ENCODE measurements at regions not wholly inside any gene's neighbourhood (a gene's known extent, or its start where the extent isn't known, plus 50 kb on each side); places are given as distances from the start of the nearest gene placed in this dataset.

DNA sequence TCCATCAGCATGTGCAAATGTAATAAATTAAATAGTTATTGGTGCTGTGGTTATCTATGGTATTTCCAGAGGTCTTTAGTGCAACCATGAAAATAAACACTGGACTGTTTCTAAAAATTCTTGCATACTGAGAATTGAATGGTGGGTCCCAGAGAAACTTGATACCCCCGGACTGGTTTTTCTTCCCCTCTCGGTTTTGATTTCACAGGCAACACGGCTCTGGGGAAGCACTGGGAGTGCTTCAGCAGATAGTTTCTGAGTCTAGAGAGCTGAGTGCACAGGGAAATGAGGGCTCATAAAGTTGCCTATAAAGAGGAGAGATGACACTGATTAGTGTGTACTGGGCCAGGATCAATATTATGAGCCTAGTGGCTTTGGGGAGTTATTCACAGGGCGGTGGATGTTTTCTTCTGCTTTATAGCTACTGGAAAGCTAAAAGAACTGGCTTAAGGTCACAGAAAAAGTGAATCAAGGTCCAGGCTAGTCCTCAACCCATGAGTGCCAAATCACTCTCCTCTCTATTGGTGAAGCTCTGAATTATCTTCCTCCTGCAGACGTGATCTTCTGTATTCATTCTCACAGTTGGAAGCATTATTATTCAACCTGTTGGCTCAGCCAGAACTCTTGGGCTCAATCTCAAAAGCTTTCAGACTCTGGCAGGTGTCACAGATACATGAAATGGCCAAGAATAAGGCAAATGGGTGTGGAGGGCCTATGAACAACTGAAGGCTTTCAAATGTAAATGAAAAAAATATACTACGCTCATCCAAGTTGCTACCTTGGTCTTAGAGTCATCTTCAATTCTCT, 170.2 kb upstream of the HMHB1 start:
- TF ChIP-seq, protein P1, sequence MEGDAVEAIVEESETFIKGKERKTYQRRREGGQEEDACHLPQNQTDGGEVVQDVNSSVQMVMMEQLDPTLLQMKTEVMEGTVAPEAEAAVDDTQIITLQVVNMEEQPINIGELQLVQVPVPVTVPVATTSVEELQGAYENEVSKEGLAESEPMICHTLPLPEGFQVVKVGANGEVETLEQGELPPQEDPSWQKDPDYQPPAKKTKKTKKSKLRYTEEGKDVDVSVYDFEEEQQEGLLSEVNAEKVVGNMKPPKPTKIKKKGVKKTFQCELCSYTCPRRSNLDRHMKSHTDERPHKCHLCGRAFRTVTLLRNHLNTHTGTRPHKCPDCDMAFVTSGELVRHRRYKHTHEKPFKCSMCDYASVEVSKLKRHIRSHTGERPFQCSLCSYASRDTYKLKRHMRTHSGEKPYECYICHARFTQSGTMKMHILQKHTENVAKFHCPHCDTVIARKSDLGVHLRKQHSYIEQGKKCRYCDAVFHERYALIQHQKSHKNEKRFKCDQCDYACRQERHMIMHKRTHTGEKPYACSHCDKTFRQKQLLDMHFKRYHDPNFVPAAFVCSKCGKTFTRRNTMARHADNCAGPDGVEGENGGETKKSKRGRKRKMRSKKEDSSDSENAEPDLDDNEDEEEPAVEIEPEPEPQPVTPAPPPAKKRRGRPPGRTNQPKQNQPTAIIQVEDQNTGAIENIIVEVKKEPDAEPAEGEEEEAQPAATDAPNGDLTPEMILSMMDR (IDR thresholded peaks at IDR 0.05; ENCODE audit: low read depth, low read length) = no peak
- peak; percentile 63 for DNase-seq (ENCODE audit: low read depth, low spot score)
- no peak overlapping the region for H3K4me3 ChIP-seq (ENCODE audit: low read depth, low read length)
- in situ Hi-C loops (cut with HindIII; ENCODE audit: low sequenced_read_pairs) = no loop called here

DNA sequence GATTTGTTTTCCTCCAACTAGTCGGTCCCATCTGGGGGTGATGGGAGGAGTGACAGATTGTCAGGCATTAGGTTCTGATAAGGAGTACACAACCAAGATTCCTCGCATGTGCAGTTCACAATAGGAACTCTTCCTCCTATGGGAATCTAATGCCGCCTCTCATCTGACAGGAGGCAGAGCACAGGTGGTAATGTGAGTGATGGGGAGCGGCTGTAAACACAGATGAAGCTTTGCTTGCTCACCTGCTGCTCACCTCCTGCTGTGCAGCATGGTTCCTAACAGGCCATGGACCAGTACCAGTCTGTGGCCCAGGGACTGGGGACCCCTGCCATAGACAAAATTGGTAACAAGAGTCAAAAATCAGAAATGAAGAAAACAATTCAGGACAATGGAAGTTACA, 173.3 kb upstream of the HMHB1 start:
- in situ Hi-C loops (cut with HindIII; ENCODE audit: low sequenced_read_pairs) = no loop called here
- TF ChIP-seq, protein P1 (IDR thresholded peaks at IDR 0.05; ENCODE audit: low read depth, low read length) = no peak
- H3K4me3 ChIP-seq (ENCODE audit: low read depth, low read length) = no peak overlapping the region
- no peak for DNase-seq (ENCODE audit: low read depth, low spot score)

DNA sequence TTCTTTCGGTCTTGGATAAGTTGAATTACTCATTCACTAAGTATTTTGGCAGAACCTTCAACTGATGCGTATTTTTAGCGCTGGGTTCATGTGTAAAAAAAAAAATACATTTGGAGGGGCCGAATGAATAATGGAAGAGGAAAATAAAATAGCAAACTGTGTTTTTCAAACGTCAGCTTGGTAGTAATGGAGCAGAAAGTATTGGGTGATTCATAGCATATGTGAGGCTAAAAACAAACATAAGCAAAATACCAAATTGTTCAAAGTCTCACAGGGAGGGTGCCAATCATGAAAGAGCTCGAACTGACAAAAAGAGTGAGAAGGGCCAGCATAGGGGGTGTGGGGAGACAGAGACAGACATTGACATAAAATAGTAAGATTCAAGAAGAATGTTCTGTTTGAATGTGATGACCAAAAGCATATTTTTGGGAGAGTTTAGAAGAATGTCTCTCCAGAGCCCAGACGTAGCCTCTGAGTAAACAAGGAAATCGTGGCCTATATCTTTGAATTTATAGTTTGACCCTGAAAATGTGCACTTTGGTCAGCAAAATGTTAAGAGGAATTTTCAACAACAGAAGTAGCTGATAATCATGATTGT, 174.9 kb upstream of the HMHB1 start:
- TF ChIP-seq, protein P1 (IDR thresholded peaks at IDR 0.05; ENCODE audit: low read depth, low read length) = no peak
- in situ Hi-C loops (cut with HindIII; ENCODE audit: low sequenced_read_pairs) = no loop called here
- peak; percentile 79 for DNase-seq (ENCODE audit: low read depth, low spot score)
- no peak overlapping the region for H3K4me3 ChIP-seq (ENCODE audit: low read depth, low read length)

DNA sequence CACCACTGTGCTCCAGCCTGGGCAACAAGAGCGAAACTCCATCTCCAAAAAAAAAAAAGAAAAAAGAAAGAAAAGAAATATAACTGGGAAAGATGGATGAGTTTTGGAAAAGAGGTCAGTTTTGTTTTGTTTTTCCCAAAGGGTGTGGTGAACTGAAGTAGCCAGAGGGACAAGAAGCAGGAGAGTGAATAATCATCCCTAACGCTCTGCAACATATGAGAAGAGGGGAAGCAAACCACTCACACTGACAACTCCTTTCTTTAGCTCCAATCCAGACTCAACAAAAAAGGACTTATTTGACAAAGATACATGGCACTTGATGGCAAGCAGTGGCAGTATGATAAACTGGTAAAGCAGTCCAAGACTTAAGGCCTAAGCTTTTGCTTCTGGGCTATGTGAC, 176.1 kb upstream of the HMHB1 start:
- in situ Hi-C loops (cut with HindIII; ENCODE audit: low sequenced_read_pairs) = no loop called here
- TF ChIP-seq, protein P1 (IDR thresholded peaks at IDR 0.05; ENCODE audit: low read depth, low read length) = no peak
- no peak for DNase-seq (ENCODE audit: low read depth, low spot score)
- H3K4me3 ChIP-seq (ENCODE audit: low read depth, low read length) = no peak overlapping the region

DNA sequence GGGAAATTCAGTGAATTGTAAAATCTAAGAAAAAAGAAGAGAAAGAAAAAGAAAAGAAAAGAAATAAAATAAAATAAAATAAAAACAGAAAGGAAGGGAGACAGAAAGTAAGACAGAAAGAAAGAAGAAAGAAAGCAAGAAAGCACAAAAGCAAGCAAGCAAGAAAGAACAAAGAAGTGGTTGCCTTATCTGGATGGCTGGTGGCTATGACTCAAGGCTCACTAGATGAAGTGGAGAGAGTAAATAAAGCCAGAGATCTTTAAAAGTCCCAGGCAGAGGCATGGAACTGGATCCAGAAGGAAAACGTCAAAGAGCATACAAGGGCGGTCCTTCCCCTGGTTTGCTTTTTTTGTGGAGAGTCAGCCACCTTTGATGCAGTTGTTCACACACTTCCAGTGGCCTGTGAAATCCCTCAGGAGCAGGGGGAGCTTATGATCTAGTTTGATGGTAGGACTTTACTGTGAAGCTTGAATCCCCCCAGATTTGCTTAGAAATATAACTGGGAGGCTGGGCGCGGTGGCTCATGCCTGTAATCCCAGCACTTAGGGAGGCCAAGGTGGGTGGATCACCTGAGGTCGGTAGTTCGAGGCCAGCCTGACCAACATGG, 176.7 kb upstream of the HMHB1 start:
- peak; percentile 68 for DNase-seq (ENCODE audit: low read depth, low spot score)
- H3K4me3 ChIP-seq (ENCODE audit: low read depth, low read length) = no peak overlapping the region

DNA sequence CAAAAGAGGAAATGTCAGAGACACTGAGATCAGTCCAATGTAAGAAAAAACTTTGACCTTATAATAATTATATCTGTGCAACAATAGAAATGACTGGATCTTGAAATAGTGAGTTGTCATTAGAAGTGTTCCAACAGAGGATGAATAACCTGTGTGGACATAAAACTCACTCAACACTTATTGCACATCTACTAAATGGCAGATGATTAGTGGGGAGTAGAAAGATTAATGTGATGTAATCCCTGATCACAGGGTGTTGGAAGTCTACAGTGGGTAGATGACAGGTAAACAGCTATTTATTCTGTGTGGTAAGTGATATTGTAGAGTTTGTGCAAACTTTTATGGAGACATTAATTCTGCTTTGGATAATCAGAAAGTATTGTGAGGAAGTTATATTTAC, 177.3 kb upstream of the HMHB1 start:
- DNase-seq (ENCODE audit: low read depth, low spot score) = peak; percentile 13
- TF ChIP-seq, protein P1 (IDR thresholded peaks at IDR 0.05; ENCODE audit: low read depth, low read length) = no peak
- no peak overlapping the region for H3K4me3 ChIP-seq (ENCODE audit: low read depth, low read length)

More for the DNA sequence above, 176.7 kb upstream of the HMHB1 start:
- TF ChIP-seq, protein P1 (IDR thresholded peaks at IDR 0.05; ENCODE audit: low read depth, low read length) = no peak
- in situ Hi-C loops (cut with HindIII; ENCODE audit: low sequenced_read_pairs) = no loop called here

More for the DNA sequence above, 177.3 kb upstream of the HMHB1 start:
- in situ Hi-C loops (cut with HindIII; ENCODE audit: low sequenced_read_pairs) = no loop called here
